GM21528 (cell line): ENCODE measurements at regions not wholly inside any gene's neighbourhood (a gene's known extent, or its start where the extent isn't known, plus 50 kb on each side); places are given as distances from the start of the nearest gene placed in this dataset.
"Not testable (repeated sequence)": the region's sequence is repeated elsewhere in the genome, so short reads cannot be mapped to it uniquely, and the experiment has no call there.

ENCODE experiments used
- ATAC-seq: cut with Tn5 transposase; IDR thresholded peaks from one replicate; pipeline ENCODE4 v1.9.1; 2021; ENCODE audit warnings: mild to moderate bottlenecking, moderate library complexity; ENCODE audit not compliant: unreplicated experiment, low FRiP score

DNA sequence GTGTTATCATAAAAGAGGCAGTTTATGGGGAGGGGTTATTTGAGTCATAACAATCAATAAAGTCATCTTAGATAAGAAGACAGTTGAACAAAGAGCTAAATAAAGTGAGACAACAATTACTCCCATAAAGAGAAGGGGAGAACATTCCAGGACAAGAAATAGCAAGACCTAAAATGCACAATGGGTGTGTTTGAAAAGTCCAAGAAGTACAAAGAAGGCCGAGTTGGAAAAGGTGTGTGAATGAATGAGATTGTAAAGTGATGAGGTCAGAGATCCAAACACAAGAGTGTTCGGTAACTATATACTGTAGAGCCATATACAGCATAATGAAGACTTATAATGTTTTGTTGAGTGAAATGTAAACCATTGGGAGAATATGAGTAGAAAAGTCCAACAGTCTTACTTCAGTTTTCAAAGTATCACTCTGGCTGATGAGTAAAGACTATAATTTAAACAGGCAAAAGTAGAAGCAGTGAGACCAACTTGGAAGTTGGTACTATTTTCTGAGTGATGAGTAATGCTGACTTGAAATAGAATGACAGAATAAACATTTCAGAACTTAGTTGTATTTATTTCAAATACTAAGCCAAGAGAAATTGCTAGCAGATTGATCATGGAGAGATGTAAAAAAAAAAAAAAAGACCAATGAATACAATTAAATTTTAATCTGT is 868.7 kb upstream of the CDH9 start:
- ATAC-seq, result no peak

DNA sequence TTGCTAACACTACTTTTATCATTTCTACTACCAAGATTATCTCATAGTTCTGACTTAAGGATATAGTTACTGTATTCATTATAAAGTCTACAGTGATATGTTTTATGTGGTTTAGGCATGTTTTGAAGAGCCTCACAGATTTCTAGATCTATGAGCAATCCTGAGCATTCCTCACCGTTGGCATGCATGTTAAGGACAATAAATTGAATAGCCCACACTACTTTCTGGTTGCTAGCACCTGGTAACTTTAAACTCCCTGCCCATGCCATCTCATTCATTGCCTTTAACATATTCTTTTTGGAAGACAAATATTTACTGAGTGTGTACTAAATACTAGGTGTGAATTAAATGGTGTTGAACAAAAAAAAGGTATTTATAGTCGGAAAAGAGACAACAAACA is 868.1 kb upstream of the CDH9 start:
- no peak for ATAC-seq

DNA sequence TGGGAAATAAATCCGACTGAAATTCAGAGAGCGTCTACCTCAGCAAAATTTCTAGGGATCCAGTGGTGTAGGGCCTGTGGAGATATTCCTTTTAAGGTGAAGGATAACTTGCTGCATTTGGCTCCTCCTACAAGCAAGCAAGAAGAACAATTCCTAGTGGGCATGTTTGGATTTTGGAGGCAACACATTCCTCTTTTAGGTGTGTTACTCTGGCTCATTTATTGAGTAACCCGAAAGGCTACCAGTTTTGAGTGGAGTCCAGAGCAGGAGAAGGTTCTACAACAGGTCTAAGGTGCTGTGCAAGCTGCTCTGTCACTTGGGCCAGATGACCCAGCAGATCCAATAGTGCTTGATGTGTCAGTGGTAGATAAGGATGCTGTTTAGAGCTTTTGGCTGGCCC is 862.4 kb upstream of the CDH9 start:
- ATAC-seq, result no peak

DNA sequence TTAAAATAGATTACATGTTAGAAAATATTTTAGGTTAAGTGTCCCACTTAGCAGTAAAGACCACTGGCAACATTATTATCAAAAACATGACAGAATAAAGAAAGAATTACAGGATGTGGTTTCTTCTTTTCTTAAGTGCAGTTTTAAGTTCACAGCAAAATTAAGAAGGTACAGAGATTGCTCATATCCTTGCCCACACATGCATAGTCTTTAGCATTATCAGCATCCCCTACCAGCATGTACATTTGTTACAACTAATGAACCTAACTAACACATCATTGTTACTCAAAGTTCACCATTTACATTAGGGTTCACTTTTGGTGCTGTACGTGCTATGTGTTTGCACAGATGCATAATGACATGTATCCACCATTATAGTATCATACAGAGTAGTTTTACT is 837.7 kb upstream of the CDH9 start:
- ATAC-seq, result no peak

DNA sequence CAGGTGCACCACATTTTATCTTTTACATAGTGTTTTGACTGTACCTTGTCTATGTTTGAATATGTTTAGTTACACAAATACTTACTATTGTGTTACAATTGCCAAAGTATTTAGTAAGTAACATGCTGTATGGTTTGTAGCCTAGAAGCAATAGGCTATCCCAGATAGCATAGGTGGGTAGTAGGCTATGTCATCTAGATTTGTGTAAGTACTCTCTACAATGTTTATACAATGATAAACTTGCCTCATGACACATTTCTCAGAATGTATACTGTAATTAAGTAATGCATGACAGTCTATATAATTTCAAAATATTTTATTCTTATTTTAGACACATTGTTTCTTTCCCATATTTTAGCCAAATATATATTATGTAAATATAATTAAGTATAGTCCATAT is 836.8 kb upstream of the CDH9 start:
- ATAC-seq, result no peak

DNA sequence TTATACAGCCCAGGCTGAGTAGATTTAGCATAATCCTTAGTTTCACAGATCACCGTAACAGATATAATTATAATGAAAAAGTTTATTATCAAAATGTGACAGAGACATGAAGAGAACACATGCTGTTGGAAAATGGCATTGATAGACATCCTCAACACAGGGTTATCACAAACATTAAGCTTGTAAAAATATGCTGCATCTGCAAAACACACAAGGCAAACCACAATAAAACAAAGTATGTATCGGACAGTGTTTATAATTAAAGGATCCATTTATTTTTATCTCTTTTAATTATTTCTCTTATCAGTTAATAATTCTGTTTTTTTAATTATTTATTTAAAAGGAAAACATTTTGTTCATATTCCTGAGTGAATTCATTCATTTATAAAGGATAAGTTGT is 829.9 kb upstream of the CDH9 start:
- ATAC-seq, result no peak

DNA sequence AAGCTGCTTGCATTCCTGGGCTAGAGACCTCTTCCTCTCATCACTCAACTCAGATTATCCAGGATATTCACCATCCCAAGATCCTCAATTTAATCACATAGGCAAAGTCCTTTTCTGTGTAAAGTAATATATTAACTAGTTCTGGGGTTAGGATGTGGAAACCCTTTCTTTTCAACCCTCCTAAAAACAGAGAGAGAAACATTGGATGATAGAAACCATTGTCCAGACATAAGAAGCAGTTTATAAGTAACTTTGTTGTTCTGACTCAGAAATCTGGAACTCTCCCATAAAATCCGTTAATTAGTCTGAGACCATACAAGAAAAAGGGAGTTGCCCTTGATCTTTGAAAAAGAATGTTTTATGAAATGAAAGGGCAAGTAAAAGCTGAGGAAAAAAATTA is 817.1 kb upstream of the CDH9 start:
- ATAC-seq, result no peak

DNA sequence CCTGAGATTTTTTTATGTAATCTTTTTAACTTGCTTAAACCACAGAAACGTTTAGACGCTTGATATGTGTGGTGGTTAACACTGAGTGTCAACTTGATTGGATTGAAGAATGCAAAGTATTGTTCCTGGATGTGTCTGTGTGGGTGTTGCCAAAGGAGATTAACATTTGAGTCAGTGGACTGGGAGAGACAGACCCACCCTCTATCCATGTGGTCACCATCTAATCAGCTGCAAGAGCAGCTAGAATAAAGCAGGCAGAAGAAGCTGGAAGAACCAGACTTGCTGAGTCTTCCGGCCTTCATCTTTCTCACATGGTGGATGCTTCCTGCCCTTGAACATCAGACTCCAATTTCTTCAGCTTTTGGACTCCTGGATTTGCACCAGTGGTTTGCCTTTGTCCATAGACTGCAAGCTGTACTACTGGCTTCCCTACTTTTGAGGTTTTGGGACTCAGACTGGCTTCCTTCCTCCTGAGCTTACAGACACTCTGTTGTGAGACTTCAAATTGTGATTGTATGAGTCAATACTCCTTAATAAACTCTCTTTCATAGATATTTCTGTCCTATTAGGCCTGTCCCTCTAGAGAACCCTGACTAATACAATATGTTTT is 816.0 kb upstream of the CDH9 start:
- ATAC-seq, result no peak

DNA sequence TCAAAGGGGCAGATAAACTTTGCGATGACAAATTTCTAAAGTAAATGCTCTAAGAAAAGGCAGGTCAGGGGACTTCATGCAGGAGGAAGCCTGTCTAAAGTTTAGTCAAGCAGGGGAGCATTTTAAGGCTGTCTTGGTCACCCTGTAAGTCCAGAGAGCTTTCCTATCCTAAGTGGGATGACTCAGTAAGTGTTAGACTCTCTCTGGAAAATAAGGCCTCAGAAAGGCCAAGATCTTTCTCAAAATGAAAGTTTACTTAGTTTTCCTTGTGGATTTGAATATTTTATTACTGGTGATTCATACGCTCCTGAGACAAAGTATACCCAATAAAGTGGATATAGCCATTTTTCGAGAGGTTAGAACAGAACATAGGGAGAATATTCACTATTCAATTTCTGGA is 806.9 kb upstream of the CDH9 start:
- ATAC-seq, result no peak

DNA sequence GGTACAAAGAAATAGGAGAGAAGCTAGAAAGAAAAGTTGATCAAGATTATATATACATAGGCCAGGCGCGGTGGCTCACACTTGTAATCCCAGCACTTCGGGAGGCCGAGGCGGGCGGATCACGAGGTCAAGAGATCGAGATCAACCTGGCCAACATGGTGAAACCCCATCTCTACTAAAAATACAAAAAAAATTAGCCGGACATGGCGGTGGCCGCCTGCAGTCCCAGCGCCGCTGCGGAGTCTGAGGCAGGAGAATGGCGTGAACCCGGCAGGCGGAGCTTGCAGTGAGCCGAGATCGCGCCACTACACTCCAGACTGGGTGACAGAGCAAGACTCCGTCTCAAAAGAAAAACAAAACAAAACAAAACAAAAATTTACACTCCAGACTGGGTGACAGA is 798.3 kb upstream of the CDH9 start:
- not testable (repeated sequence) for ATAC-seq

DNA sequence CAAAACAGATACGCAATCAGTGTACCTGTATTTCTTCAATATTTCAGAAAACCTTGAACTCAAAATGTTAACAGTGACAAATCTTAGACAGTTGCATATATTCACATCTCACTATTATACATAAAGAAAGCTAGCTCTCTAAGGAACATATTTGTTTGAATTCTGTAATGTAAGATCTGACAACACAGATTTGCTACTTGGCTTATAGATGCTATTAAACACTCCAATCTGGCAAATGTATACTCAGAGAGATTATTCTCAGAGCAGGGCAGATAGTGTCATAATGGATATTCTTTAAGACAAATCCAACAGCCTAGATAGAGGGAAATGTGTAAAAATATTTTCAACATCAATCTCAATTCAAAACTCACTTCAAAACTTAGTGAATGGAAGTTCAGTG is 794.5 kb upstream of the CDH9 start:
- ATAC-seq, result no peak

DNA sequence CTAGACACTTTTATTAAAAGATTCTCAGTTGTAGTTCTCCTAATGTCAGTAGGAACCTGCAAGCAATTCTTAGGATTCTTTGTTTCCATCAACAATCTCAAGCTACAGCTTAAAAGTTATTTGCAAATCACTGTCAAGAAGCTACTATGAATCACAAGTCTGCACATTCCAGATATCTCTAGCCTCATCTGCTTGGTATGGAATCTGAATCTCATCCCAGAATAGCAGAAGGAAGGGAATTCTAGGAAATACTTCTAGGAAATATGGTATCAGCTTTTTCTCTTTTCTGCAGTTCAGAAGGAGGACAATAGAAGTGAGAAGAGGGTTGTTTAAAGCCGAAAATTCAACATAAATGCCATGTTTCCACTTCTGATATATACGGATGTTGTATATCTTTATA is 792.2 kb upstream of the CDH9 start:
- no peak for ATAC-seq

DNA sequence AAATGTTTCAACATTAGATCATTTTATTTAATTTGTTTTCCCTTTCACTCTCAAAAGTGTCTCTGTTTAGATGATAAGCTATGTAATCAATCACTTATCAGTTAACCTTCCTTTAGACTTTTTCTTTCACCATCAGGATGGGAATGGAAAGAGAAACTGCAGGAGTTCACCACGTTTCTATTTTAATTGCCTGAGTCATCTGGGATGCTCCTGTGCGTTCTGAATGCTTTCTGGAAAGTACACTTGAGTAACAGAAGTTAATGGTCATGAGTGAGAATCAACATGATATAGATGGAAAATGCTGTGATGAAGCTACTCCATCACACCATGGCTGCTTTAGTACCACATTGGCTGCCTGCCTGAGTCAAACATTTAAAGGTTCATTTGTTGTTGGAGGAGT is 783.3 kb upstream of the CDH9 start:
- no peak for ATAC-seq

DNA sequence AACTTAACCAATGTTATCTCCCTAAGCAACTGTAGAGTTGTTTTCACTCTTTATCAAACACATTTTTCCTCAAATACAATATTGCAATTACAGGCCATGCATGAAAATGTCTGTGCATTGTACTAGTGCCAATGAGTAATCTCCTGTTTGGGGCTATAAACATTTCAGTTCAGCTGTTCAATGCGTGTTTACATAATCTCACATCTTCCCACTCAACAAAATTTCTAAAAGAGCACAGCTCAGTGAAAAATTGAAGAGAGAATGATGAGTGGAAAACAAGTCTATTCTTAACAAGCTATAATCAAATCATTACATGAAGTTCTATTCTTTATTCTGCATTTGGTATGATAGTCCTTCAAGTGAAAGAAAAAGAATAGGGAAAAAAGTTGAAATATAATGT is 780.5 kb upstream of the CDH9 start:
- ATAC-seq, result no peak

DNA sequence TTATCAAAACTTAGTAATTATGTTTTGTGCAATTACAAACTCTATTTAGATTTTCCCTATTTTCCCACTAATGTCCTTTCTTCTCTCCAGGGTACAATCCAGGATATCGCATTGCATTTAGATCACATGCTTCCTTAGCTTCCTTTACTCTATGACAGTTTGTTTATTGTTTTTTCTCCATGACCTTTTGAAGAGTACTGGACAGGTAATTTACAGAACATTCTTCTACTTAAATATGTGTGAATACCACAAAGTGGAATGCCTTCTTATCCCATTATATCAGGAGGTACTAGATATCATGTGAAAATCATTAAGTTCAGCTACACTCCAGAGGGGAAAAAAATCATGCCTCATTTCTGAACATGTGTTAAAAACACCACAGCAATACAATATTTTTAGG is 776.6 kb upstream of the CDH9 start:
- ATAC-seq, result no peak

DNA sequence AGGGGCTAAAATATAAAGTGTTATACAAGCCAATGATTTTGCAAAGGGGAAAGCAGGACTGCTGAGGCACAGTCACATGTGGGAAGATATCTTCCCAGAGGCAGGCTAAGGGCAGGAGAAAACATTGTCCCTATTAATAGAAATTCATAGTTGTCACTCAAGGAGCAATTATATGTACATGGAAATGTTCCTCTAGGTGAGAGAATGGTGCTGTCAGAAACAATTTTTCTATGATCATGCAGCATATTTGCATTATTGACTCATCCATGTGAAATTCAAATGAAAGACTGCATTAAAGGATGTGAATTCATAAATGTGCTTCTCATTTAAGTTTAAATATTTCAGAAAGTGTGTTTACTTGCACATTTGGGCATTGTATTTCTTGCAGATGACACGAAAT is 775.9 kb upstream of the CDH9 start:
- ATAC-seq, result no peak

DNA sequence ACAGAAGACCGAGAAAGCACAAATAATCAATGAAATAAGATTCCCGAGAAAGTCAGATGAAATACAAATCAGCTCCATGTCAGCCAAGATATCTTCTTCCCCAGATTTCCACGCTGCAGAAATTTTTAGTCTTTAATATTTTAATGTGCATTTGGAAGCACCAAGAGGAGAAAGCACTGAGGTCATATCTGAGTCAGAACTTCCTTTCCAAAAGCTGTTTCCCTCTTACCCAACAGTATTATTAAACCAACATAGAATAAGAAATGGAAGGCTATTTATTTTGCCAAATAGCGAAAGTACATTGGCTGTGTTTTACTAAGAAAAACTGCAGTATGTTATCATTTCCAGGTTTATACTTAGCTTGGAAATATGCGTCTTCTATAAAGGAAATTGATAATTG is 772.1 kb upstream of the CDH9 start:
- ATAC-seq, result no peak

DNA sequence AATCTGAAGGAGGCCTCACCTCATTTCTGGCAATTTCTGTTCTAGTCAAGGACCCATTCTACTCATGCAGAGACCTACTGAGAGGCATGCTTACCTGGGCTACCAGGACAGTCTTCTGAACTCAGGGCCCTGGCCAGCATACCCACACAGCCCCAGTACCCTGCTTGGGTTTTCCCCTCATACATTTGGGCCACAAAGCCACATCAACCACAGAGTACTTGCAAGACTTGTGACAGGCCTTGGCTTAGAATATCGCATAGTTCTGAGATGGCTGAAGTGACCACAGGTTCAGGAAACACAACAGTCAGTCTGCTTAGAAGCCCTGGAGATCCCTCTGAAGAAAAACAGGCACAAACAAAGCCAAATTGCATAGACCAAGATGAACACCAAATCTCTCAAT is 758.8 kb upstream of the CDH9 start:
- ATAC-seq, result no peak

DNA sequence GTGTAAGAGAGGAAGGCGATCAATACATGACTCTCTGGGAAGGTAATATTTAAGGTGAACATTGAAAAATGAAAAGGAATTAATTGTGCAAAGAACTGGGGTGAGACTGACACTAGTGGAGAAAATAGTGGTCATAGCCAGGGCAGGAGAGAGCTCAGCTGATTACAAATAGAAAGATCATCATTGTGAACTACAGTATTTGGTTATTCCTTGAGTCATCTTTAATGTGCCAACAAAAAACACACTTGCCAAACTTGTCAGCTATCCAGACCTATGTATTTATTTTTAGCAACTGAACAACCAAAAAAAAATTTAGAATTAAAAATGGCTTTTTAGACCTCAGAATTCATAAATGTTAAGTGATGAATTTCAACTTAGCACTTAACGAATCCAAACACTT is 749.8 kb upstream of the CDH9 start:
- ATAC-seq, result no peak

DNA sequence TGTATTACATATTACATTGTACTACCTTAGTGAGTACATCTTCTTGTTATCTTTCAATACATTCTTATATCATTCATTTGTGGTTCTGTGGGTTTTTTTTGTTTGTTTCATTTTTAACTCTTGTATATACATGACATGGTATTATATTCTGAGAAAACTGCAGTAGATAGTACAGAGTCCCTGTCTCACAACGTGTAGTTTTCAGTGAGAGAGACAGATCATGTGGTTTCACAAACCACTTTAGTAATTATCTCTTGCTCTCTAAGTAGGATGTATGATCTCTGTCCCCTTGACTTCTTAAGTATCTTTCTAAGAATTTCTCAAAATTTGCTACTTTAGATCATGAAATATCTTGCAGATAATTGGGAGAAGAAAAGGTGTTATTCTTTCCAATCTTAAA is 745.9 kb upstream of the CDH9 start:
- ATAC-seq, result no peak

DNA sequence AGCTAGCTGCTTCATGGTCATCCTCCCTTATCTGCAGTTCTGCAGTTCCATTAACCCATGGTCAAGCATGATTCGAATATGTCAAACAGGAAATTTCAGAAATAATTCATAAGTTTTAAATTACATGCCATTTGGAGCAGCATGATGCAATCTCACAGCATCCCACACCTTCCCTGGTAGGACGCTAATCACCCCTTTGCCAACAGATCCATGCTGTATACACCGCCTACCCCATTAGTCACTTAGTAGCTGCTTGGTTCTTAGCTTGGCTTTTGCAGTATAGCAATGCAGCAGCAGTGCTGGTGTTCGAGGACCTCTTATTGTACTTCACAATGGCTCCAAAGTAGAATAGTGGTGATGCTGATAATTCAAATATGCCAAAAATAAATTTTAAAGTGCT is 739.7 kb upstream of the CDH9 start:
- ATAC-seq, result no peak

DNA sequence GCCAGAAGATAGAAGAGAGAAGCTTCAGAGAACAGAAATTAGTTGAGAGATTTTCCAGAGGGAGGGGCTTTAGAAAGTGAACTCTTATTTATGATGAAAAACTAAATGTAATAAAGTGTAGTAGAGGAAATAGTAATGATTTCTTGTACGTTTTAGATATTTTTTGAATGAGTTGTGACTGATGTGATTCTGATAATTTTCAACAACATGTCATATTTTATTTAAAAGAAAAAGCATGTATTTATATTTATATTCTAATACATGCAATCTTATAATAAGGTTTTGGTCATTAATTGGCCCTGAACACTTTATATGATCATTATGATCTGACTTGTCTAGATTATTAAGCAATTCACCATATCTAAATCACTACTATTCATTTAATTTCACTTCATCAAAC is 735.2 kb upstream of the CDH9 start:
- no peak for ATAC-seq

DNA sequence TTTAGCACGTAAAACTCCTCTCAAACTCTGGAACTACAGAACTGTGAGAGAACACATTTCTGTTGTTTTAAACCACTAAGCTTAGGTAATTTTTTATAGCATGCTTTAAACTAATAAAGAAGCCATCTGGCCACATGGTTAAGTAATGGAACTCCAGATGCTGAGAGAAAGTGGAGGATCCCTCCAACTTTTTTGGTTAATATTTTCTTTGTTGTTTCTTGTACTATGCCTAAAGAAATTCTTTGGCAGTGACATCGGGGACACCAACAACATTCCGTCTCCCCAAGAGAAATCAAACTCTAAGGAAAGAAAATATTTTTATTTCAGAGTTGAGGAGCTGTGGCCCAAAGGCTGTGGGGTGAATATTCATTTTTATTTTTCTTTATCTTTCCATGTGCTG is 734.8 kb upstream of the CDH9 start:
- no peak for ATAC-seq
